IPS DF 19.7 (cell line): ENCODE measurements at regions not wholly inside any gene's neighbourhood (a gene's known extent, or its start where the extent isn't known, plus 50 kb on each side); places are given as distances from the start of the nearest gene placed in this dataset.
A peak's percentile ranks its signal among the peaks of the same experiment; 100 is the strongest.
"Not testable (repeated sequence)": the region's sequence is repeated elsewhere in the genome, so short reads cannot be mapped to it uniquely, and the experiment has no call there.

Experiments
- DNase-seq: peaks from one replicate; pipeline ENCODE4 v3.0.0-alpha.2; 2013; ENCODE audit warnings: low read depth, low spot score

DNA sequence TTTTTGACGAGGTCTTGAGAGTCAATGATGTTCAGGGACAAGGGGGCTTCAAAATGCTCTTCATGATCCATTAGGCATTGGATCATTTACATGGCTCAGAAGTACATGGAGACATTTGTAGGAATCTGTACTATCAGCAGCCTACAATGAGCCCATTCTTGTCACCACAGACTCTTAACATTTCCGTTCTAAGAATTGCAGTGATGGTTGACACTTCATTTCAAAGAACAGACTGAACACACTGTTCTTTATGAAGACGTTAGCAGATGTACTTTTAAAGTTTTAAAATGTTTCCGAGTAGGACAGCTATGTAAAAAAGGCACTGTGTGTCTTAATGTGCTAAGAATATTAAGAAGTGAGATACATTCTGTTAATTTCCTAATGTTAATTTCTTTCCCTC lies 97.3 kb upstream of the GOT2 start:
- DNase-seq = no peak

DNA sequence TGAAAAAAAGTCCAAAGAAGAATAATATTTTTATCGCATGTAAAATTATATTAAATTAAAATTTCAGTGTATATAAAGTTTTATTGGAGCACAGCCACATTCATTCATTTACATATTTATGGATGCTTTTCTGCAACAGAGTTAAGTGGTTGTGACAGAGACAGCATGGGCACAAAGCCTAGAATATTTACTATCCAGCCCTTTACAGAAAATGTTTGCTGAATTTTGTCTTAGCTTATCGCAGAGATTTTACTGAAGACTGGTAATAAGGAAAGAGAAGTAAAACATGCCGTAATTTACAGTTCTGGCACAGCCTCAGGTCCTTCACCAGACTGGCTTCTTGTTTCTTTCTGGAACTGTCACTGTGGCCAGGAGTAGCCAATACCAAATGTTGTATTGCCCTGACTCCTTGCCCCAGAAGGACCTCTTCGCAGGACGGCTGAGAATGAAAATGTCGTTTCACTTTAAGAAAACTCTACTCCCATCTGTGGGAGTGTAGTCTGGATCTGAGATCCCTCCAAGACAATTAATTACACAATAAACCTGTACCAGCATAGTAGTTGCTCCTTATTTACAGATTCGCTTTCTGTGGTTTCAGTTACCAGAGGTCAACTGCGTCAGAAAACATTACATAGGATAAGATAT lies 94.9 kb upstream of the GOT2 start:
- no peak for DNase-seq

DNA sequence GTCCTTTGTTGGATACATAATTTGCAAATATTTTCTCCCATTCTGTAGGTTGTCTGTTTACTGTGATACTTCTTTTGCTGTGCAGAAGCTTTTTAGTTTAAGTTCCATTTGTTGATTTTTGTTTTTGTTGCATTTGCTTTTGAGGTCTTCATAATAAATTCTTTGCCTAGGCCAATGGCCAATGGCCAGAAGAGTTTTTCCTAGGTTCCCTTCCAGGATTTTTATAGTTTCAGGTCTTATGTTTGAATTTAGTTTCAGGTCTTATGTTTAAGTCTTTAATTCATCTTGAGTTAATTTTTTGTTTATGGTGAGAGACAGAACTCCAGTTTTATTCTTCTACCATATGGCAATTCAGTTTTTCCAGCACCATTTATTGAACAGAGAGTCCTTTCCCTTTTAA lies 90.1 kb upstream of the GOT2 start:
- no peak for DNase-seq

DNA sequence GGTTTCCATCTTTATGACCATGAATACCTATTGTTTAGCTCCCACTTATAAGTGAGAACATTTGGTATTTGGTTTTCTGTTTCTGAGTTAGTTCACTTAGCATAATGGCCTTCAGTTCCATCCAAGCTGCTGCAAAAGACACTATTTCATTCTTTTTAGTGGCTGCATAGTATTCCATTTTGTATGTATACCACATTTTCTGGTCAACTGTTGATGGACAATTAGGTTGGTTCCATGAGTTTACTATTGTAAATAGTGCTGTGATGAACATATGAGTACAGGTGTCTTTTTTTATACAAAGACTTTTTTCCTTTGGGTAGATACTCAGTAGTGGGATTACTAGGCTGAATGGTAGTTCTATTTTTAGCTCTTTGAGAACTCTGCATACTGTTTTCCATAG lies 87.8 kb upstream of the GOT2 start:
- no peak for DNase-seq

DNA sequence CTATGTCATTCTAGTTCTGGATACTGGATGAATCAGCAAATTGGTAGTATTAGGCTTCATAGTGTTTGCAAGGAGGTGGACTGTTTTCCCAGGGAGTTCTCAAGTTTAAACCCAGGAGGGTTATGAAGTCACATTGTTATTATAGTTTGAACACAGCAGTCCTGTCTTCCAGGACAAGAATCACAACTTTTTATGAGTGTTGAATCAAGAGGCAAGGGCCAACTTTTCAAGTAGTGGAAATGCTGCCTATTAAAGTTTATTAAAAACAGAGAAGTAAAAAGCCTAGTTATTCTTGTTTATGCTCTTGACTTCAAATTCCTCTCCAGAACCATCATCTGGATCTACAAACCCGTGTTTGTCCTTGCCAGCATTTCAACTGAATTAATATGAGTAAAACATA lies 86.3 kb upstream of the GOT2 start:
- no peak for DNase-seq

DNA sequence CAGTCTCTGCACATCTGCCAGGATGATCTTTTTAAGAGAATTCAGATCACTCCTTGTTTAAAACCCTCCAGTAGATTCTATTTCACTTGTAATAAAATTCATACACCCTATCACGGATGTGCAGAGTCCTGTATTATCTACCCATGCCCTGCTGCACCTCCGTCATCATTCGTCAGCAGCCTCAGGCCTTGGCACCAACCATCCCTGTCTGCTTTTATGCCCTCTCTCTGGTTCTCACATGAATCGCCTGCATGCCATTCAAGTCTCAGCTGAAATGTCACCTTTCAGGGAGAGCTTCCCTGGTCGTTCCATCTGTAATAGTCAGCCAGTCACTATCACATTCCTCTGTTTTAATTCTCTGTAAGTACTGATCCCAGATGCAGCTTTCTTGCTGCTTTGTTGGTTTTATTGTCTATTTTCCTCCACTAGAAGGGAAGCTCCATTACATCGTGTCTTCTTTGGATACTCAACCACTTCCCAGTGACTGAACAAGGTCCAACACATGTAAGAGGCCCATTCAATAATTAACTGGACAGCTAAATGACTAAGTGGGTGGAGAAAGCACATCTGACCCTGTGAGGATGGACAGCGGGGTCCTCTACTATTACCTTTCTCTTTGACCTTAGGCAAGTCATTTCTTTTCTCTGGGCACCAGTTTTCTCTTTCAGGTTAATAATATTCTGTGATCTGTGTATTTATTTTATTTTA lies 81.2 kb upstream of the GOT2 start:
- DNase-seq = no peak

DNA sequence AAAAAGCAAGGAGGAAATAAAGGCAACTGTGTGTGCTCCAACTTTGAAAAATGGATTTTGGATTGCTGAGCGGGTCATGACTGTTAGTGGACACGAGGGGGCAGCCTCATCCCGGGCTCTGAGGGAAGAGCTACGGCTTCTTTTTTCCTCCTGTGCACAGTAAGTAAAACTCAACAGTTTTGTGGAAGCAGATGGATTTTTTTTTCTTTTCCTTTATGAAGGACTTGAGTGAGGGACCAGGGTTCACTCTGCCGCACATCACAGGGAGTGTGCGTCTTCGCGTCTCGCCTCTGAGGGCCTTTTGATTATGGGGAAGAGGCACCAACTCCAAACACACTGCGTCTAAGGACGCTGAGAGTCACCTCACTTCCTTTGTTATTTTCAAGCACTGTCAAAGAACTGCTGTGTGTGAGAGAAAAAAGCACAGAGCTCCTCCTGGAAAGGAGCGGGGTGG lies 80.3 kb upstream of the GOT2 start:
- DNase-seq = peak; percentile 15

DNA sequence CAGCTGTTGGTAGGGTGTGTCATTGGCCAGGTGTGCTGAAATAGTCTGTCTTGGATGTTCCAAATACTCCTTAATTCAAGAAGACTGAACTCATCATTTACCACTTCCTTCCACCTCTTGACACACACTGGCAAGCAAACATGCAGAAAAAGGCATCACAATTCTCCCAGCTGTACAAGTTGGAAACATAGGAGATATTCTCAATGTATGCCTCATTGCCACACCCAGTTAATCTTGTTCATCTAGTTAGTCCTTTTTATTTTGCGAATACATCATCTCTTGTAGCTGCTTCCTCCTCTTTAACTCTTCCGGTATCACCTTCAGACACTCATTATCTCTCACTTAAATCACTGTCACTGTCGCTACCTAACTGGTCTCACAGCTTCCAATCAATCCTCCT lies 75.1 kb upstream of the GOT2 start:
- DNase-seq = no peak

DNA sequence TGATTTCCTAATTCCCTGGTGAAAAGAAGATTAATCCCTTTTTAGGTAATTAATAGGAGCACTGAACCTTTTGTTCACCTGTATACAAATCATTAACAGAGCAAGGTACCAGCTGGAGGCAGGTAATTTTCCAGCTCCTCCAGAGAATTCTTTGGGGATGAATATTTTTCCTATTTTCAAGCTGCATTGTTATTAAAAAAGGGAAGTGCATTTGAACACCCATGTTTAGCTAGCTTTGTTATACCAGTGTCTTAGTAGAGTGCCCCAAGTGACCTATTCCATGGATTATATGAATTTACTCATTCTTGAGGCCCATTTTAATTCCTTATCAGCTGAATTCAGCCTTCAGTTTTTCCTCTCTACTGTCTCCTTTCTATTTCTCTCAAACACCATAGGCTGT lies 73.2 kb upstream of the GOT2 start:
- DNase-seq = no peak

DNA sequence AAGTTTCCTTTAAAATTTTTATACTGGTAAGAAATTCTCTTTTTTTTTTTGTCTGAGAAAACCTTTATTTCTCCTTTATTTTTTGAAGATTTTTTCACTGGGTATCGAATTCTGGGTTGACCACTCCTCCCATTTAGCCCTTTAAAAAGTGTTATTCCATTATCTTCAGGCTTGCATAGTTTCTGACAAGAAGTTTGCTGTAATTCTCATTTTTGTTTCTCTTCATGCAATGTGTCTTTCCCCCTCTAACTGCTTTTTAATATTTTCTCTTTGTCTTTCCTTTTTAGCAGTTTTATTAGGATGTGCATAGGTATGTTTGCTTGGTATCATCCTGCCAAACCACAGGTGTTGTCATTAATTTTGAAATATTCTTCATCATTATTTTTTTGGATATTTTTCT lies 67.7 kb upstream of the GOT2 start:
- no peak for DNase-seq

DNA sequence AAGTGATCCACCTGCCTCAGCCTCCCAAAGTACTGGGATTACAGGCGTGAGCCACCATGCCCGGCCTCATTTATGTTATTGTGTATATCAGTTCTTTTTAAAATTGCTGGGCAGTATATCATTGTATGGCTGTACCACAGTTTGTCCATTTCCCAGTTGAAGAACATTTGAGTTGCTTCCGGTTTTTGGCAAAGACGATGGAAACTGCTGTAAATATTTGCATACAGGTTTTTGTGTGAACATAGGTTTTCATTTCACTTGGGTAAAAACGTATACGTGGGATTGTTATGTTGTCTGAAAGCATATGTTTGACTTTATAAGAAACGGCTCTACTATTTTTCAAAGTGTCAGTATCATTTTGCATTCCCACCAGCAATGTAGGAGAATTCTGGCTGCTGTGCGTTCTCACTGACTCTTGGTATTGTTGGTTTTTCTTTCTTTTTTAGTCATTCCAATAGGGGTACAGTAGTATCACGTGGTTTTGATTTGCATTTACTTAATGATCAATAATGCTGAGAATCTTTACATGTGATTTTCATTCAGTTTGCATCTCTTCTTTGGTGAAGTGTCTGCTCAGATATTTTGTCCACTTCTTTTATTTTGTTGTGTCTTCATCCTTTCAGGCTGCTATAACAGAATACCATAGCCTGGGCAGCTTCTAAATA lies 63.2 kb upstream of the GOT2 start:
- DNase-seq = no peak

DNA sequence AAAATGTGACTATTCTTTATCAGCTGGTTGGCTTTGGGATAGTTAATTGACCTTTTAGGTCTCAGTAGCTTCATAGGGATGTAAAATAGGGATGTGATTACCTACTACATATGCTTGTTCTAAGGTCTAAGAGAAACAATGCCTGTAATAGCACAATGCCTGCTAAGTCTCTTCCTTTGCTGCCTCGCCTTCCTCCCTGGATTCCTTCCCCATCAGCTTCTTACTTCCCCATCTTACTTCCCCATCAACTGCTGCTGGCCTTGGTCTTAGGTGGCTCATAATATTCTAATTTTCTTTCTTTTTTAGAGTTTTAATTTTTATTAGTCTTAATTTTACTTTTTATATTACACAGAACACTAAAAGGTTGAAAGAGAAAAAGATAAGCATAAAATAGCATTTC lies 59.2 kb upstream of the GOT2 start:
- no peak for DNase-seq

DNA sequence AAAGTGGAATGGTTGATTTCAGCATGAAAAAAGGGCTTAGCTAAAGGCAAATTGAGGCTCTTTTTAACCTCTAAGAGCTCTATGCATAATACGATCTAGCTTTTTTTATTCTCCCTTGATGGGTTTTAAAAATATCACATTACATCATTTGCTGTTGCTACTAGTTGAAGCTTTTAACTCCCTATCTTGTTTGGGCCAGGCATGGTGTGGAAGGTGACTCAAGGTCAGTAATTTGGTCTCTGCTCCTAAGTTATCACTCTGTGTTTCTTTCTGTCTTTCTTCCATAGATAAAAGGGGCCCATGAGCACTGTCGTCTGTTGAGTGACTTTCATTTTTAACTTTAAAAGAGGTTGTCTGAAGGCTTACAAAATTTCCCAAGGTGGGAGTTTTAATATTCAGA lies 58.1 kb upstream of the GOT2 start:
- no peak for DNase-seq

DNA sequence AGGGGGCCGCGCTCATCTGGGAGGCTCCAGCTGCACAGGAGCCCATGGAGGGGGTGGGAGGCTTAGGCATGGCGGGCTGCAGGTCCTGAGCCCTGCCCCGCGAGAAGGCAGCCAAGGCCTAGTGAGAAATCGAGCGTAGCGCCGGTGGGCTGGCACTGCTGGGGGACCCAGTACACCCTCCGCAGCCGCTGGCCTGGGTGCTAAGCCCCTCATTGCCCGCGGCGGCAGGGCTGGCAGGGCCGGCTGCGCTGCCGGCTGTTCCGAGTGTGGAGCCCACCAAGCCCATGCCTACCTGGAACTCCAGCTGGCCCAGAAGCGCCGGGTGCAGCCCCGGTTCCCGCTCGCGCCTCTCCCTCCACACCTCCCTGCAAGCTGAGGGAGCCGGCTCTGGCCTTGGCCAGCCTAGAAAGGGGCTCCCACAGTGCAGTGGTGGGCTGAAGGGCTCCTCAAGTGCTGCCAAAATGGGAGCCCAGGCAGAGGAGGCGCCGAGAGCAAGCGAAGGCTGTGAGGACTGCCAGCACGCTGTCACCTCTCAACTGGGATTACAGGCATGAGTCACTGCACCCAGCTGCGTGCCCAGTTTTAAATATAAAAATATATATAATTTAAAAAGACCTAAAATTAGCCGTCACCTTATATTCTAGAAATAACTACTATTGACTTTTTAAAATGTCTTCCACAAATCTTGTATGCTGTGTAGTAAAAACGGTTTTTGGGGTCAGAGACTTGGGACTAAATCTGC lies 56.9 kb upstream of the GOT2 start:
- not testable (repeated sequence) for DNase-seq

DNA sequence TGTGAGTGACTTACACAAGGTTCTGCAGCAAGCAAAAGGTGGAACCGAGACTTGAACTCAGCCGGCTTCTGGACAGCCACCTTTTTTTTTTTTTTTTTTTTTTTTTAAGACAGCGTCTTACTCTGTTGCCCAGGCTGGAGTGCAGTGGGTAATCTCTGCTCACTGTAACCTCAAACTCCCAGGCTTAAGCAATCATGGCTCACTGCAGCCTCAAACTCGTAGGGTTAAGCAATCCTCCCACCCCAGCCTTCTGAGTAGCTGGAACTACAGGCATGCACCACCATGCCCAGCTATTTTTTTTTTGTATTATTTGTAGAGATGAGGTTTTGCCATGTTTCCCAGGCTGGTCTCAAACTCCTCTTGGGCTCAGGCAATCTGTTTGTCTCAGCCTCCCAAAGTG lies 55.2 kb upstream of the GOT2 start:
- no peak for DNase-seq
